ENCODE measurements at regions not wholly inside any gene's neighbourhood (a gene's known extent, or its start where the extent isn't known, plus 50 kb on each side); places are given as distances from the start of the nearest gene placed in this dataset.

DNA sequence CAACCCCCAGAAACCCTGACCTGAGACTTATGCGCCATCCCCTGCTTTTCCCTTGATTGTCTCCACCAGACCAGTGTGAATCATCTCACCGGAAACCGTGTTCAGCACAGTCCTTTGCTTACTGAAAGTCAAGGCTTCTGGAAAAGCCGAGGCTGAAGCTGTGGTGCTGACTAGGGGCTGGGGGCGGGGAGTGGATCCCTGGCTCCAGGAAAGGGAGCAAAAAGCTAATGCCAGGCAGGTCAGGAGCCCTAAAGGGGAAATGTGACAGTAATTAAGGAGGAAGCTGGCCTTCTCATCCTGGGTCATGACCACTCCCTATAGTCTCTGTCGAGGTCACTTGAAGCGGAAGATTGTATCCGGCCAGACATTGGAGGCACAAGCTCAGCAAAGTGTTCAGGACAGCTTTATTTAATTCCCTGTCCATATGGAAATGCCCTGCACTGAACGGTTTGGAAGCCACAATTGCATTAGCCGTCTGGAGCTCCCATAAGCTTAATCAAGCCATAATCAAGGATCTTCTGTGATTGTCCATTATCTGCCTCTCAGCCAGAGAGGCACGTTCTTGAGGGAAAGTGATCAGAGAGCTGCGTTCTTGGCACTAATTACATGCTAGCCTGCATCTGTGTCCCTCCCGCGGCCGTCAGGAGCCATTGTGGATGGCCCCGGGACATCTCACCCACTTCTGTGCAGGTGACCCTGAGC is 403.6 kb downstream of the RRAGC start:
- DNase-seq (ENCODE audit: low spot score) = no peak

DNA sequence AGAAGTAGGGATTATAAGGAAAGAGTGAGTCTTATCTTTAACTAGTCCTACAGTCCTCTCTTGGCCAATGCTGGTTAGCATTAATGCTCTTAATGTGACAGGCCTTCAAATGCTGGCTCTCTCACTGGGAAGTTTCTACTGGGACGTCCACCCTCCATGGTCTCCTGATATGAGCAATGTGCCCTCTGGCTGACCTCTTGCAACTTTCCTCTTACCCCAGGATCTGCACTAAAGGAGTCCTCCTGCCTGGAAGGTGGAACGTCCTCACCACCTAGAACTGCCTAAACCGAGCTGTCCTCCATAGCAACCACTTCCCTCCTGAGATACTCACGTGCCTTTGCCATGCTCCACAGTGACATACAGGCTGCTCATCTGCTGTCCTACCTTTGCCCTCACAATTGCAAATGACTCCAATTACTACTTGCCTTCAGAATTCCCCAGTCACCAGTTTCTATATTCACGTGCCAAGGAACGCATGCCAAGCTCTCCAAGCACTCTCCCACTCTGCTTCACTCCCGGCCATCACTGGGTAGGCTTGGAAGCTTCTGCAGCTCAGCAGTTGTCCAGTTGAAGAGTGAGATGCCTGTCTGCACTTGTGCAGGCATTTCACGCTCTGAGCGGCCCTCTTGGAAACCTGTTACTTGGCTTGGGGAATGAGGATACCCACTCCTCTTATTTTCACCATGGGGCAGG is 404.7 kb downstream of the RRAGC start:
- DNase-seq (ENCODE audit: low spot score) = no peak

DNA sequence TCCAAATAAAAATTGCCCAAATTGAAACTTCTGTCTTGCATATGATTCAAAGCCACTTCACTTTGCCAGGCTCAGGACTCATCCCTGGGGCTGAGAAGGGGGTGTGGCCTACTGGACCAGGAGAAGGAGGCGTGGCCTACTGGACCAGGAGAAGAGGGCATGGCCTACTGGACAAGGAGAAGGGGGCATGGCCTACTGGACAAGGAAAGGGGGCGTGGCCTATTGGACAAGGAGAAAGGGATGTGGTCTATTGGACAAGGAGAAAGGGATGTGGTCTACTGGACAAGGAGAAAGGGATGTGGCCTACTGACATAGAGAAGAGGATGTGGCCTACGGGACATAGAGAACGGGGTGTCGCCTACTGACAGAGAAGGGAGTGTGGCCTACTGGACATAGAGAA is 405.3 kb downstream of the RRAGC start:
- DNase-seq (ENCODE audit: low spot score) = no peak

DNA sequence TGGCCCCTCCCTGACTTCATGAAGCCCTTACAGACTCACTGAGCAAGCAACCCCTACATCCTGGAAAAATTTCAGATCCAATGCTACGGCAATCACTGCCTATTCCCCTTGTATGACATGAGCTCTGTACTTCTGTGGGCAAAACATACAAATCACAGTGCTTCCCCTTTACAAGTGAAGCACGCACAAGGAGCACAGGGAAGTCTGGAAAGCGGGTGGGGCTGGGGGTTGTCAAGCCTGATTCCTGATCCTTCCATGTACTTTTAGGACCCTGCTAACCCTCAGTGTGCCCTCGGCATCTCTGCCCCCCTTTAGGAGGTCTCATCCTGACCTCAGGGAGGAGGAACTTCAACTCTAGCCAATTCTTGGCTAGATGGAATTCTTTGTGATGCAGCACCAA is 405.7 kb upstream of the POU3F1 start:
- no peak for DNase-seq (ENCODE audit: low spot score)

DNA sequence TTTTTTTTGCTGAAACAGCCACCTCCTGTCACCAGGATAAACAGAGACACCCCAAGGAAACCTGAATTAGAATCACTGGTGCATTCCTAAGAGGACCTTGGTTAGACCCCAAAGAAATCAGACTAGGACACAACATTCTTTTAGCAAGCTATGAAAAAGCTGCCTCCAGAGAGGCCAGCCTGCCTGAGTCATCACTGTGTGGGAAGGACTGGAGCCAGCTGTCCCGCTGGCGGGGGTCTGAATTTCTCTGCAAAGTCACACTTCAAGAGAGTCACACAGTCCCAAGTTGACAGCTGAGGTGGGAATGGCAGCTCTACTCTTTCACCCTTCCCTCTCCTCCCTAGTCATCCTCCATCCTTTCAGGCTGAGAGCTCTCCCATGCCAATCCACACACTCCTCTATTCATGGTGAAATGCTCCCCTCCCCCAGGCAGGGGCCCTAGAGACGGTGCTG is 405.0 kb upstream of the POU3F1 start:
- DNase-seq (ENCODE audit: low spot score) = no peak

DNA sequence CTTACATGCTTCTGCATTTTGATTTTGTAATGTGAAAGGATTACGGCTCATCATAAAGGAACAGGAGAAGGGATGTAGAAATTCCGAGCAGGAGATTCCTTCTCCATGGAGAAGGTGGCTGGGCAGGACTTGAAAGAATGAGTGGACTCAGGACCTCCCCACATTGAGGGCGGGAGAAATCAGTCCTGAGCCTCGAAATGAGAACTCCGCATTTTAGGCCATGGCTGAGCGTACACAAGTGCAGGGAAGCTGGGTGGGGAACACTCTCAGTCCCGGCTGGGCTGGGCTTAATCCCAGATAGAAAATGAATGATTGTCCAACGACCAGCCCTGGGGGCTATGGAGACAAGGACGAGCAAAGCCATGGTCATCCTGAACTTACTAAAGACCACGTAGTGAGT is 402.3 kb upstream of the POU3F1 start:
- no peak for DNase-seq (ENCODE audit: low spot score)

DNA sequence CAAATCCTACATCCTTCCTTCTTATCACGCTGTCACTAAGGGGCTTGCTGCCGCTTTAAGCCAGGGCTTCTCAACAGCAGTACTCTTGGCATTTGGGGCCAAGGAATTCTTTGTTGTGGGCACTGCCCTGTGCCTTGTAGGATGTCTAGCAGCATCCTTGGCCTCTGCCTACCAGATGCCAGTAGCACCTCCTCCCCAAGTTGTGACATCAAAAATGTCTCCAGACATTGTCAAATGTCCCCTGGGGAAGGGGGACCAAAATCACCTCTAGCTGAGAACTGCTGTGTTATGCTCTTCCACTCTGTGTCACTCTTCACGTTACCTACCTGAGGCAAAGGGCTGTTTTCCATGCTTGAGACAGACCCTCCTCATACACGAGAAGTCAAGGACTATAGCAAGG is 400.3 kb upstream of the POU3F1 start:
- DNase-seq (ENCODE audit: low spot score) = no peak

DNA sequence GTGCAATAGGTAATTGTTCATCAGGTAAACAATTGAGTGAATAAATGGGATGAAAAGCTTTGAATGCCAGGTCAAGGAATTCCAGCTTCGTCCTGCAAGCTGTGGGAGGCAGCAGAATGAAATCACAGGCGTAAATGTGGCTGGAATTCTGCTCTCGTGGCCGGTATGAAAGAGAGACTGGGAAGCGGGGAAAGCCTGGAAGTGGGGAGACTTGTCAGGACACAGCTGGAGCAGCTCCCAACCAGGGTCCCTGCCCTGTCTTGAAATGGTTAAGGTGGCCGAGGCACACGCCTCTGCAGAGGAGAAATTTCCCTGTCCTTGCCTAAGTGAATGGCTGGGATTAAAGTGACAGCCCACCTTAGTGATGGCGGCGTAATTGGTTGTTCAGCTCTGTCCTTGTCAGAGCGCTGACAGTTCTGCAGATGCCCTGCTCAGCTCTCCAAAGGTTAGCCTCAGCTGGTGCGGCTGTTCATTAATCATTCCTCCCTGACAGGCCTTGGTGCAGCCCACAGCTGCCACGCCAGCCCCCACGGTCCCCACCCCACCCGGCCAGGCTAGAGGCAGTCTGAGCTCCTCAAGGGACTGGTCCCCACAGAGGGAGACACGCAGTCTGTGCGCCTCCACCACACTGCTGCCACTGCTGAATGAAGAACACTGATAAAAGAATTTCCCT is 398.3 kb upstream of the POU3F1 start:
- DNase-seq (ENCODE audit: low spot score) = no peak

DNA sequence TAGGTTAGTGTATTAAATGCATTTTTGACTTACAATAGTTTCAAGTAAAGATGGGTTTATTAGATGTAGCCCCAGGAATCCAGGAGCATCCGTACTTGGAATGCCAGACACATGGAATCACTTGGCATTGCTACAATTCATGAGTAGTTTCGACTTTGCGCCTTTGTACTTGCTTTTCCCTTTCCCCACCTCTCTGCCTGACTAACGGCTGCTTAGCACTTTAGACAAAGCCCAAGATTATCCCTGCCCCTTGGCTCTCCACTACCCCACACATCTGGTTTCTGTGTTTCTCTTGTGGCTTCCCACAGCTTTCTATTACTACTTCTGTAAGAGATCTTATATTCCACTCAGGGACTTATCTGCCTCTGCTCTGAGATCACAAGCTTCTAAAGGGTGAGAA is 397.7 kb upstream of the POU3F1 start:
- DNase-seq (ENCODE audit: low spot score) = no peak

DNA sequence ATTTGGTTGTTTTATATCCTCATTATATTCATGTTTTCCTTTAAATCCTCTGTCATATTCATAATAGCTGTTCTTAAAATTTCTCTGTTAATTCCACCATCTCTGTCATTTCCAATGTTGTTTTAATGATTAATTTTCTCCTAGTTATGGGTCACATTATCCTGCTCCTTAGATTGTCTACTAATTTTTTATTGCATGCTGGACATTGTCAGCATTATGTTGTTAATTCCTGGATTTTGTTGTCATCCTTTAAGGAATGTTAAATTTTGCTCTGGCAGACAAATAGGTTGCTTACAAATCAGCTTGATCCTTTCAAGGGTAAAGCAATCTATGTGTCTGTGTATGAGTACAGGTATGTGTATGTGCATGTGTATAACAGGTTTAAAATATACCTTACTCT is 393.8 kb upstream of the POU3F1 start:
- DNase-seq (ENCODE audit: low spot score) = no peak

DNA sequence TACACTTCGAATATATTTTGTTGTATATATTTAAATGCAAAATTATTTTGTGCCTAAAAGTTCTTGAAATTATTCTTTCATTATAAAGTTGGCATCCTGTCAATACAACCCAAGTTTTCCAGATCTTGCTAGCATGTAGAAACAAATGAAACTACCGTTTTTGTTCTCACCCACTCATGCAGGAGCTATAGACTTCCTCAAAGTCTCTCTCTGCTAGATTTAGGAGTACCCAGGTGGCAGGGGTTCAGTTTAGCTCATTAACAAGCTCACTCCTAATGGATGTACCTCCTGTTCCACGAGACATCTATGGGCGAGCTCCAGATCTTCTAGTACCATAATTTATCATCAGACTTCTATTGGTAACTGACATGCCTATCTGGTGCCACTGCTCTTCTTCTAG is 390.2 kb upstream of the POU3F1 start:
- no peak for DNase-seq (ENCODE audit: low spot score)

DNA sequence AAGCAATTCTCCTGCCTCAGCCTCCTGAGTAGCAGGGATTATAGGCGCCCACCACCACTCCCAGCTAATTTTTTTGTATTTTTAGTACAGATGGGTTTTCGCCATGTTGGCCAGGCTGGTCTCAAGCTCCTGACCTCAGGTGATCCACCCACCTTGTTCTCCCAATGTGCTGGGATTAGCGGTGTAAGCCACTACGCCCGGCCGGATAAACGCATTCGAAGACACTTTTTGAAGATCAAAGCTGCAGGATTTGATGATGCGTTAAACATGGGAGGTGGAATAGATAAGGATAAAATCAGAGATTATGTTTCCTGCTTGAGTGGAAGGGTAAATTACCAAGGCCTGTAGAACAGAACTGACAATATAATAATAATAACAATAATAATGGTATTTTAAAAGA is 389.4 kb upstream of the POU3F1 start:
- DNase-seq (ENCODE audit: low spot score) = no peak

DNA sequence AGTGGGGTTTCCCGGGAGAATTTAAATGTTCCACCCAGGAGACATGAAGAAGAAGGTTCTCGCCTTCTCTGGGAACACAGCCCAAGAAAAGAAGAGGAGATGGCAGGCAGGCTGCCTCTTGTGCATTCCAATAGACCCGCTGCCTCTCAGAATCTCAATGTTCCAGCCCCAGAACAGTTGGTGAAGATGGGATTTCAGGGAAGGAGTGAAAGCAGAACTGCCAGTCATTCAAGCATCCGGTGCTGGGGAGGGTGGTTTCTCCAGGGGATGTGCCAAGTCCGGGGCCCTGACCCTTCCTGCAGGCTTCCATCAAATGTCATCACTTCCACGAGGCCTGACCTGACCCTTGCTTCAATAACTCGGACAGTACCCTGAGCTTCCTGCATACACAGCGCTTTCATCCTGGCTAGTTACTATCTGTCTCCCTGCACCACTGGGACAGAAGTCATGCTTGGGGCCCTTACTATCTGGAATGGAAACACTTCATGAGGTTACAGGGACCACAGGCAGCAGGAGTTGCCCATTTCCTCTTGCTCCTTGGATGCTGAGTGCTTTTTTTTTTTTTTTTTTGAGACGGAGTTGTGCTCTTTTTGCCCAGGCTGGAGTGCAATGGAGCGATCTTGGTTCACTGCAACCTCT is 386.6 kb upstream of the POU3F1 start:
- DNase-seq (ENCODE audit: low spot score) = no peak

DNA sequence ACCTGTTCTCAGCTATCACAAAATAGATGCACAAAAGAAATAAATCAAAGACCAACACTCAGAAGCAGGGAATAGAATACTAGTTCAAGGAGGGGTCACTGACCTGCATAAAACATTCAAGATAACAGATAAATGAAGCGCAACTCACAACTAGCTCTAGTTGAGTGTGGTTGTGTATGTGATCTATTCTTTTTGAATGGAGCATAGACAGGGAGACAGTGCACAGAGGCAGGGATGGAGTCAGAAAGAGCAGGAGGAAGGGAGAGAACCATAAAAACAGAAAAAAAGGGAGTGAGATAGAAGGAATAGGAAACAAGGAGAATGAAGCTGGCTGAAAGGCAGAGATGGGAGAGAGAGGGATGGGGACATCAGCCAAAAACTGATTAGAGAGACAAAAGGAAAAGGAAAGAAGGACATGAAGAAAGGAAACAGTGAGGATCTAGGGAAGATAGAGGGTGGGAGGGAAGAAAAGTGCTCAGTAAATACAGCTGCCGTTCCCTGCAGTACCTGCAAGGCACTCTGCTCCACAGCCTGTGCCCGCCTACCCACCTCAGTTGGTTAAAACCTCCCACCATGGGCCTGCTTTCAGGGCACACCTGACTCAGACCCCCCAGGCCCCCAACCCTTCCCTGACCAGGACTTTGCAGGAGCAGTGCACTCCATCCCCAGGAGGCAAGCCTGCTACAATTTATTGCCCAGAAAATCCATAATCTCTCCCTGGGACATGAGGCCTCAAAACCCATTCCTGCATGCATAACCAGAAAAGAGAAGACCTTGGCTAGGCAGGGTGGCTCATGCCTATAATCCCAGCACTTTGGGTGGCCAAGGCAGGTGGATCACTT is 385.2 kb upstream of the POU3F1 start:
- DNase-seq (ENCODE audit: low spot score) = no peak

DNA sequence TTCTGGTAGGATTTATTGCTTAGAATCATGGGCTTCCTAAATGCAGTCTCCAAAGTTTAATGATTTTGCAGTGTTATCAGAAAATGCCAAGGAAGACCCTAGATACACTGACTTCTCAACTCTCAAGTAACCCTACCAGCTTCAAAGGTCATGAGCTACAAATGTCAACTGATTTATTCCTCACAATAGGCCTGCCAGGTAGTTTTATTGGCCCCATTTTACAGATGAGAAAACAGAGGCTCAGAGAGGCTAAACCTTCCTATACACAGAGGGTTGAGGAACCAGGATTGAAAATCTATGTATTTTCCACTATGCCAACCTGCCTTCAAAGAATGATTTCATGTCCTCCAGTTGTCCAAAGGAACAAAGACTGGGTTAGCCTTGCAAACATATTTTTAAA is 384.4 kb upstream of the POU3F1 start:
- DNase-seq (ENCODE audit: low spot score) = no peak

DNA sequence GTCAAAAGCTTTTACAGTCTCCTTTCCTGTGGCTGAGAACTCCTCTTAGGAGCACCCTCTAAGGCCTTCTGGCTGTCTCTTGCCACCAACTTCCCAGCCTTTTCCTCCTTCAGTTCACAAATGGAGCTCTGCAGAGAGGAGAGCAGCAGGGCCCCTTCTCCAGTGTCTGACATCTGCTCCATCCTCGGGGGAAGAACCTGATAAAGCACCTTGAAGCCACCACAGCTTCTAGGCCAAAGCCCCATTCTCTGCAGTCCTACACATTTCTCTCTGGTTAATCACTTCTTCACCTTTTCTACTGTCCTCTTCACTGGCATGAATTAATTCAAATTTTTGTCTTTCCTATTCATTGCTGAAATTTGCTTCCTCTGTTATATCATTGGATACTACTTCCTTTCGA is 378.1 kb upstream of the POU3F1 start:
- DNase-seq (ENCODE audit: low spot score) = no peak

DNA sequence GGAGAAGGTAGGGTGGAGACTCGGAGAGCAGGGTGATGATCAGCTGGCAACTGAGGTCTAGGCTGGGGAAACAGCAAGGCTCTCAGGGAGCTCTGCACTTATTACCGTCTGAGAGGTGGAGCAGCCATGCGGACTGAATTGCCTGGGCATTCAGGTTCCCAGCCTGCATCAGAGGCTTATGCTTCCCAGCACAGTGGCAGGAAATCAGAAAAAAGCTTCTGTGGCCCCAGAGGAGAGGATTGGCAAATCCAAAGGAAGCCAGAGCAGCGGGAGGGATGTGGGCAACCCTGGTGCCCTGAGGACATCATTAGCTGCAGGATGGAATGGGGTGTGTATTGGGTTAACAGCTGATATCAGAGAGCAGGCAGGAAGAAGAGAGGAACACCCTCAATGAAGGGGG is 374.1 kb upstream of the POU3F1 start:
- DNase-seq (ENCODE audit: low spot score) = no peak

DNA sequence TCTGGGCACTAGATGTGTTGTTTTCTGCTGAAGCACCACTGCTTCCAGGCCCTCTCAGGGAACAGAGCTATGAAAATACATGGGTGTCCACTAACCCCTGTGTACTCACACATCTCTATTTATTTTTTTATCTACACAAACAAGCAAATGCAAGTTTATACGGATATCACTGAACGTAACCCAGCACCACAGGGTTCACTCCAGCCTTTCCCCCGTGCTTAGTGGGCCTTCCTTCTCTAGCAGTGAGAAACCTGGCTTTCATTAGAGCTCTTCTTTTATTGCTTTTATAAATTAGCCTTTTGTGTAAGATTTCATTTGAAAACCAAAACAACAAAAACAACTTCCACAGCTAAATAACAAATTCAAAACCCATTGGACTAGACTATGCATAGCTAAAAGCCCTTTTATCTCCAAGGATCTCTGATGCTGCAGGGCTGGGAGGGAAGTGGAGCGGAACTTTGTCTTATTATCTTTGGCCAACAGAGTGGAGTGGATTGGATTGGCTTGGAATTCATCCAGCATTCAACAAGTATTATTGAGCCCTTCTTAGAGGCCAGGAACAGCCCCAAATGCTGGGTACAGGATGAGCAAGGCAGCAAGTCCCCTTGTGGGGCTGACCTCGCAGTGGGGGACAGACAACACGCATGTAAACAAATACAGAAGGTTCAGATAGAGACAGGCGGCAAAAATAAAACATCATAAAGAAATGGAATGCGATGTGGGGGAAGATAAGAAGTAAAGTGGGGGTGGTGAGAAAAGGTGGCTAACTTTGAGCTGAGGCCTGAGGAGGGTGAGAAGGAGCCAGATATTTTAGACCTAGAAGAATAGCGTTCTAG is 371.8 kb upstream of the POU3F1 start:
- DNase-seq (ENCODE audit: low spot score) = no peak

DNA sequence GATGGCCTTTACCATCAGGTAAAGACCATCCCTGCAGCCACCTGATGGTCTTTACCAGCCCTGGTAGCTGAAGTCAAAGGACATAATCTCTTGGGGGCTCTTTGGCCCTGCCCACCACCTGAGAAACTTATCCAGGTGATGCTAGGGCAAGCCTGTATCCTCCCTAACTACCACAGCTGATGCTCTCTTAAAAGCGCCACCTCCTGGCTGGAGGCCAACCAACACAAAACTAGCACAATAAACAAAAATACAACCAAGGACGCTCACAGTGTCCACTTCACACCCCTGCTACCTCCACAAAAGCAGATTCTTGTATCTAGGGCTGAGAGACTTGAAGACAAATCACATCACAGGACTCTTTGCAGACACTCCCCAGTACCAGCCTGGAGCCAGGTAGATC is 357.1 kb upstream of the POU3F1 start:
- DNase-seq (ENCODE audit: low spot score) = no peak

DNA sequence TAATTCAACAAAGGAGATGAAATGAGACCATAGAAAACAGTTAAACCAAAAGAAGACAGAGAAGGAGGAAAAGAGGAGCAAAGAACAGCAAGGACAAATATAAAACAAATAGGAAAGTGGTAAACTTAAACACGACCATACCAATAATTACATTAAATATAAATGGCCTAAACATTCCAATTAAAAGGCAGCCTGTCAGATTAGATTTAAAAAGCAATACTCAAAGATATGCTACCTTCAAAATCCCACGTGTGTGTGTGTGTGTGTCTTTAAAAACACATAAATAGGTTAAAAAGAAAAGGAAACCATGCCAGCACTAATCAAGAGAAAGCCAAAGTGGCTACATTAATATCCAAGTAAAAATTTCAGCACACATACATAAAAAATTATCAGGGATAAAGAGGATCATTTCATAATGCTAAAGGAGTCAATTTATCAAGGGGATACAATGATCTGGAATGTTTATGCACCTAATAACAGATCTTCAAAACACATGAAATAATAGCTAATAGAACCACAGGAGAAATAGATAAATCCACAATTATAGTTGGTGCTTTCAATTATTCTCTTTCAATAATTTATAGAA is 355.7 kb upstream of the POU3F1 start:
- DNase-seq (ENCODE audit: low spot score) = no peak

DNA sequence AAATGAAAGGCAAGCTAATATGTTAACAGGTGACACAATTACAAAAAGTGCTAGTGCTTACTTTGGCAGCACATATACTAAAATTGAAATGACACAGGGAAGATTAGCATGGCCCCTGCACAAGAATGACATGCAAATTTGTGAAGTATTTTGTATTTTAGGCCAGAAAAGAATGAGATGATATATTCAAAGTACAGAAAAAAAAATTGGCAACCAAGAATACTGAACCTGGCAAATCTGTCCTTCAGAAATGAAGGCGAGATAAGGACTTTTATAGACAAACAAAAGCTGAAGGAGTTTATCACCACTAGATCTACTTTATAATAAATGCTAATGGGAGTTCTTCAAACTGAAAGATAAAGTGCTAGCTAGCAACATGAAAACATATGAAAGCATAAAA is 350.0 kb upstream of the POU3F1 start:
- DNase-seq (ENCODE audit: low spot score) = no peak
